ENCODE measurements at regions not wholly inside any gene's neighbourhood (a gene's known extent, or its start where the extent isn't known, plus 50 kb on each side); places are given as distances from the start of the nearest gene placed in this dataset.

DNA sequence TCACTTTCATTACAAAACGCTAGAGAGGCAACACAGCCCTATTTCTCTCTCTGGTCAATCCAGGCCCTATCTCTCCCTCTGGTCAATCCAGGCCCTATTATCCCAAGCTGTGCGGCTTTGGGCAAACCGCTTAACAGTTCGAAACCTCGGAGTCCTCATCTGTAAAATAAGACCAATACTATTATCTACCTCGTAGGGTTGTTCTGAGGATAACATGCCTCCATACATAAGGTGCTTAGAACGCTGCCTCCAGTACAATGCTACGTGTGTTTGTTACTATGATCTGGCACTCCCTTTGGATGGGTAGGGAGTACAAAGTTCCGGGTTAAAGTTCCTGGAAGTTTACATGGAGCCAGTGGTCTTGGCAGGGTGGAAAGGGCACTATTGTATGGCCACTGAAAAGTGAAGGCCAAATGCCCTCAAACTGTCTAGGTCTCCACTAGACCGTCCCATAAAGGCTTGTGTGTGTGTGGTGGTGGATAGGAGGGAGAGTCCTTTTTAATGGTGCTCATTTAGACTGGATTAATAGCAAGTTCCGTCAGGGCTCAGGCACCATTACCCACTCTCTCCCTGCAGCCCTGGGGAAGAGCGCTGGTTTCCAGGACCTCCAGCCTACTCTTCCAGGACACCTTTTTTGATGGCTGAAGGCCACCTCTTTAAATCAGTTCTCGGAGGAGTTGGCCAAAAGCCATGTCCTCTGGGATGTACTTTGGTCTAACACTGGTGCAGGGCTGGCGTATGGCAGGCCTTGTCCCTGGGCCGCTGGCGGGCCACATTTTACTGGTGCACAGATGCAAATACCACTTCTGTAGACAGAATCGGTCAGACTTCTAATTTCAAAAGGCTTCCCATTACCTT is 75.6 kb upstream of the BCOR start:
- H3K4me3 ChIP-seq (ENCODE audit: low read length) = peak overlapping the region; percentile 85
- no peaks in the 10 kb centered on the region for H3K9me3 ChIP-seq (ENCODE audit: control insufficient read depth, insufficient read depth, low read length)
- H3K27ac Mint-ChIP-seq = peak overlapping the region; percentile 93
- H3K4me1 ChIP-seq (ENCODE audit: control insufficient read depth, insufficient read depth, low read length) = peaks cover 78% of the 10 kb centered on the region
- H3K36me3 Mint-ChIP-seq = no peaks in the 10 kb centered on the region
- no peak for TF ChIP-seq CTCF (IDR thresholded peaks at IDR 0.05)
- H3K4me1 Mint-ChIP-seq = peaks cover 33 to 41% of the 10 kb centered on the region in 2 donors
- intact Hi-C loops (cut with micrococcal nuclease) = loop anchor here (10.0 kb wide), 1 partner anchor 149 kb away; no protein-coding TSS in a partner anchor
- peak in 1 of 2 donors; percentile 10 for DNase-seq
- H3K27me3 Mint-ChIP-seq (ENCODE audit: low read depth in 2 of 2) = peaks cover 0 to 7% of the 10 kb centered on the region in 2 donors
- H3K27ac ChIP-seq (ENCODE audit: low read length) = peak overlapping the region; percentile 99
- H3K9me3 Mint-ChIP-seq = no peaks in the 10 kb centered on the region
- peak overlapping the region; percentile 86 for H3K4me3 Mint-ChIP-seq
- WGBS (ENCODE audit: insufficient coverage) = 78% methylated on average over 16 of the region's 17 CpGs
- no peaks in the 10 kb centered on the region for H3K27me3 ChIP-seq (ENCODE audit: control insufficient read depth, insufficient read depth, low read length)
- H3K36me3 ChIP-seq (ENCODE audit: control insufficient read depth, insufficient read depth, low read length) = no peaks in the 10 kb centered on the region
- ATAC-seq = no peak

DNA sequence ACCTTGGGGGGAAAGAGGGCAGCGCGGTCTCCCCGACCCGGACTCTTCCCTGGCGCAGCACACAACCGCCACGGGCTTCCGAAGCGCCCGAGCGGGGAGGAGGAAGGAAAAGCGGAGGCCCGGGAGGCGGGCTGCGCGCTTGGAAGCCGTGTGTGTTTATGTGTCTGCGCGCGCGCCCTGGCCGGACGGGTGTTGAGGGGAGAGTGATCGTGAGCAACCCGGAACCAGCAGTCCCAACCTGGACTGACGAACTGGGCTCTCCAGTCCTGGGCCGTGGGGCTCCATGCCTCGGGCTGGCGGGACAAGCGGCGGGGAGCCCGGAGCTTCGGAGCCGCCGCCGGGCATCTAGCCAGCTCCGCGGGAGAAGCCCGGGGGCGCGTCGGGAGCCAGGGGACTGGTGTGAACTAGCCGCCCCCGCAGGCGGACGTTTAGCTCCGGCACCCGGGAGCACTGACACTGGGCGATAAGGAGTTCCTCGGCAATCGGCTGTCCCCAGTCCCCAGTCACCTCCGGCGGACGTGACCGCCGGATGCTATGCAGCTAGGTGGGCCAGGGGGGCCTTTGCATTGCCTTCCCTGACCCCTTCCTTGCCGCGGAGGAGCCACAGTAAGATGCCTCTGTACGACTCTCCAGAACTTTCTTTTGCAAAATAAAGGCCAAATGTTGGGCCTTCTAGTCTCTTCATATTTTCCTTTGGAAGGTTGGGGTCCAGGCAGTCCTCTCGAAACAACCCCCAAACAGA is 74.8 kb upstream of the BCOR start:
- 3% methylated on average over 60 of the region's 60 CpGs for WGBS (ENCODE audit: insufficient coverage)

GRCh38 chrX:40171513-40172400 is 74.0 kb upstream of the BCOR start:
- Histone ChIP-seq H3K27ac (ENCODE audit: low read length) (peak overlapping the region; percentile 92), H3K4me1 (ENCODE audit: control insufficient read depth, insufficient read depth, low read length) (peaks cover 88% of the 10 kb centered on the region), H3K9me3 (ENCODE audit: control insufficient read depth, insufficient read depth, low read length) (no peaks in the 10 kb centered on the region), H3K27me3 (ENCODE audit: control insufficient read depth, insufficient read depth, low read length) (no peaks in the 10 kb centered on the region), H3K4me3 (ENCODE audit: low read length) (peak overlapping the region; percentile 65), H3K36me3 (ENCODE audit: control insufficient read depth, insufficient read depth, low read length) (no peaks in the 10 kb centered on the region)
- no peak for ATAC-seq
- intact Hi-C loops (cut with micrococcal nuclease) = loop anchor here (10.0 kb wide), 1 partner anchor 147 kb away; no protein-coding TSS in a partner anchor
- H3K27ac Mint-ChIP-seq = peak overlapping the region; percentile 59 to 93
- H3K36me3 Mint-ChIP-seq = no peaks in the 10 kb centered on the region
- DNase-seq = peak in 1 of 2 donors; percentile 73
- no peak for TF ChIP-seq CTCF (IDR thresholded peaks at IDR 0.05)
- H3K9me3 Mint-ChIP-seq = no peaks in the 10 kb centered on the region
- H3K27me3 Mint-ChIP-seq (ENCODE audit: low read depth in 2 of 2) = peaks cover 6 to 13% of the 10 kb centered on the region in 2 donors
- peaks cover 36 to 51% of the 10 kb centered on the region in 2 donors for H3K4me1 Mint-ChIP-seq
- 1% methylated on average over 72 of the region's 73 CpGs for WGBS (ENCODE audit: insufficient coverage)
- peak overlapping the region; percentile 82 for H3K4me3 Mint-ChIP-seq

More for the DNA sequence above, 74.8 kb upstream of the BCOR start:
- Histone ChIP-seq H3K9me3 (ENCODE audit: control insufficient read depth, insufficient read depth, low read length) (no peaks in the 10 kb centered on the region), H3K27me3 (ENCODE audit: control insufficient read depth, insufficient read depth, low read length) (no peaks in the 10 kb centered on the region), H3K4me1 (ENCODE audit: control insufficient read depth, insufficient read depth, low read length) (peaks cover 86% of the 10 kb centered on the region), H3K4me3 (ENCODE audit: low read length) (peak overlapping the region; percentile 65), H3K27ac (ENCODE audit: low read length) (peak overlapping the region; percentile 92), H3K36me3 (ENCODE audit: control insufficient read depth, insufficient read depth, low read length) (no peaks in the 10 kb centered on the region)
- no peak for ATAC-seq
- Mint-ChIP-seq H3K27me3 (ENCODE audit: low read depth in 2 of 2) (peaks cover 0 to 7% of the 10 kb centered on the region in 2 donors), H3K36me3 (no peaks in the 10 kb centered on the region), H3K4me3 (peak overlapping the region; percentile 86), H3K4me1 (peaks cover 34 to 49% of the 10 kb centered on the region in 2 donors), H3K9me3 (no peaks in the 10 kb centered on the region), H3K27ac (peak overlapping the region; percentile 93)
- intact Hi-C loops (cut with micrococcal nuclease) = loop anchor here (10.0 kb wide), 1 partner anchor 148 kb away; no protein-coding TSS in a partner anchor
- no peak for TF ChIP-seq CTCF (IDR thresholded peaks at IDR 0.05)
- DNase-seq = peak in 1 of 2 donors; percentile 51

Measured in natural killer cell (primary cell).